Common myeloid progenitor, CD34-positive (primary cell): ENCODE measurements at regions not wholly inside any gene's neighbourhood (a gene's known extent, or its start where the extent isn't known, plus 50 kb on each side); places are given as distances from the start of the nearest gene placed in this dataset.

ENCODE experiments used
- CTCF ChIA-PET: fragments of 350-600 bp; sonication (Branson Sonifier 250); formaldehyde crosslinking; loops from one replicate; lab custom pipeline; 2021; ENCODE audit warnings: antibody characterized with exemption; lab: Charles Lee
- POLR2A ChIA-PET: fragments of 350-600 bp; sonication (Branson Sonifier 250); formaldehyde crosslinking; loops from one replicate; lab custom pipeline; 2021; ENCODE audit warnings: antibody characterized with exemption; lab: Charles Lee
- DNase-seq, 3 donors: peaks; one replicate each; pipeline versions ENCODE4 v3.0.0 to v3.0.0-alpha.2; 2013
- H3K27ac ChIP-seq, 2 experiments: 1 replicate in 1 of 2; 2 replicates in 1 of 2; pipeline ENCODE4 v1.7.0; 2013; ENCODE audit warnings: inconsistent platforms in 2 of 2, low read length in 2 of 2, mild to moderate bottlenecking in 2 of 2, low read depth in 1 of 2, moderate library complexity in 1 of 2; ENCODE audit not compliant: severe bottlenecking in 2 of 2, insufficient read depth in 1 of 2, poor library complexity in 1 of 2
- H3K27me3 ChIP-seq, 5 experiments: replicated peaks in 2 of 5; 1 replicate in 3 of 5; 2 replicates in 2 of 5; pipeline versions ENCODE4 v1.6.1 to v1.7.0; 2013; ENCODE audit warnings: low read length in 4 of 5, mild to moderate bottlenecking in 2 of 5, moderate library complexity in 2 of 5, inconsistent platforms in 1 of 5; ENCODE audit not compliant: insufficient read depth in 5 of 5, control insufficient read depth in 4 of 5
- H3K36me3 ChIP-seq, 4 experiments: 1 replicate in 2 of 4; 2 replicates in 2 of 4; pipeline versions ENCODE4 v1.6.1 to v1.7.0; 2013; ENCODE audit warnings: low read length in 3 of 4, control low read depth in 1 of 4, mild to moderate bottlenecking in 1 of 4; ENCODE audit not compliant: control insufficient read depth in 4 of 4, insufficient read depth in 4 of 4
- H3K4me1 ChIP-seq, 4 experiments: 1 replicate in 3 of 4; 2 replicates in 1 of 4; pipeline versions ENCODE4 v1.6.1 to v1.7.1; 2013; ENCODE audit warnings: low read length in 3 of 4, mild to moderate bottlenecking in 3 of 4, control low read depth in 1 of 4, inconsistent platforms in 1 of 4, moderate library complexity in 1 of 4; ENCODE audit not compliant: control insufficient read depth in 4 of 4, insufficient read depth in 4 of 4; ENCODE audit errors: control extremely low read depth in 1 of 4
- H3K4me3 ChIP-seq, 7 experiments: 1 replicate in 4 of 7; 2 replicates in 3 of 7; pipeline versions ENCODE4 v1.5.1 to v1.7.0; 2013; ENCODE audit warnings: mild to moderate bottlenecking in 7 of 7, low read length in 6 of 7, moderate library complexity in 6 of 7, inconsistent platforms in 2 of 7, low read depth in 2 of 7, control low read depth in 1 of 7; ENCODE audit not compliant: insufficient read depth in 4 of 7, control insufficient read depth in 1 of 7; ENCODE audit errors: extremely low read depth in 1 of 7
- H3K9me3 ChIP-seq, 5 experiments: 1 replicate in 4 of 5; 2 replicates in 1 of 5; pipeline versions ENCODE4 v1.6.1 to v1.7.1; 2013; ENCODE audit warnings: low read length in 4 of 5, mild to moderate bottlenecking in 2 of 5, inconsistent platforms in 1 of 5, low read depth in 1 of 5, moderate library complexity in 1 of 5; ENCODE audit not compliant: control insufficient read depth in 4 of 5, insufficient read depth in 2 of 5; ENCODE audit errors: control extremely low read depth in 1 of 5
- WGBS: methylation state at CpG from one replicate; pipeline ENCODE4 v1.1.5; 2013; ENCODE audit not compliant: insufficient coverage; 5-methylcytosine and 5-hydroxymethylcytosine counted together

DNA sequence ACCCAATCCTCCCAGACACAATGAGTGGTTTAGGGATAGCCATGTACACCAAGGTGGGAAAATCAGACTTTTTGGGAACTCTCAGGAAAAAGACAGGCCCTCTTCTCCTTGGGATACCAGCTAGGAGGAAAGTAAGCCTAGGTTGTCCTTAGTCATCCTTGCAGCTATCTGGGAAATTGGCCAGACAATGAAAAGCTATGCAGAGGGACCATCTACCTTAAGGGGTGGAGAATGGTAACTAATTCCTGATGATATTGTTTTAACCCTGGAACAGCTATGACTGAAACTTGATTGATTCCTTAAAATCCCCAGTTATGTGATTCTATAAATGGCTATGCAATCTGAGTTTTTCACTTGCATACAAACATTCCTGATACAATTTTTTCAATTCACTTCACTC is 88.9 kb upstream of the BNC2 start:
- no peak overlapping the region for H3K27ac ChIP-seq
- H3K9me3 ChIP-seq, result peaks cover 0 to 4% (median 0%) of the 10 kb centered on the region in 5 experiments
- H3K27me3 ChIP-seq, result no peaks in the 10 kb centered on the region
- POLR2A ChIA-PET, result no interaction called here
- DNase-seq, result no peak
- H3K4me1 ChIP-seq, result no peaks in the 10 kb centered on the region
- no peaks in the 10 kb centered on the region for H3K36me3 ChIP-seq
- no peak overlapping the region for H3K4me3 ChIP-seq
- CTCF ChIA-PET, result interaction anchor here (0.7 kb wide), 1 partner anchor 202 kb away, joined by 5 read pairs; no protein-coding TSS in a partner anchor

DNA sequence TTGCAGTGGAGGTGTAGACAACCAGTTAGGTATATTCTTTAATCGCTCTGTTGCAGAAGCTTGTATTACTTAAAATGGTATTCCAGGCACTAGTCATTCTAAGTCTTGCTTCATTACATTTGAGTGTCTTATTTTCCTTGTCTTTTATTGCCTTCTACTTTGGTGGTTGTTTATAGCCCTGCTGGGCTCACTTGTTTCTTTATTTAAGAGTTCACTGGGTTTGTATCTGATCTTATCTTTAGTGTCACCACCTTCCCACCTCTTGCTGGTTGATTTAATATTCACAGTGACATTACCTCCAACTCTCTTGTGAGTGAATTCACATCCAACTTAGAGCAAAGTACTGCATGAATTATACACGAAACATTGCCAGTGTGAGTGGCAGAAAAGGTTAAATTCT is 83.6 kb upstream of the BNC2 start:
- Histone ChIP-seq H3K36me3 (no peaks in the 10 kb centered on the region), H3K4me3 (no peak overlapping the region), H3K27ac (no peak overlapping the region), H3K27me3 (no peaks in the 10 kb centered on the region), H3K4me1 (no peaks in the 10 kb centered on the region), H3K9me3 (peaks cover 0 to 2% (median 0%) of the 10 kb centered on the region in 5 experiments)
- POLR2A ChIA-PET, result interaction anchor here (0.5 kb wide), 1 partner anchor 75 kb away, joined by 3 read pairs; no protein-coding TSS in a partner anchor
- CTCF ChIA-PET, result no interaction called here
- no CpG with 5 or more reads among the region's 2 CpGs for WGBS
- no peak for DNase-seq

DNA sequence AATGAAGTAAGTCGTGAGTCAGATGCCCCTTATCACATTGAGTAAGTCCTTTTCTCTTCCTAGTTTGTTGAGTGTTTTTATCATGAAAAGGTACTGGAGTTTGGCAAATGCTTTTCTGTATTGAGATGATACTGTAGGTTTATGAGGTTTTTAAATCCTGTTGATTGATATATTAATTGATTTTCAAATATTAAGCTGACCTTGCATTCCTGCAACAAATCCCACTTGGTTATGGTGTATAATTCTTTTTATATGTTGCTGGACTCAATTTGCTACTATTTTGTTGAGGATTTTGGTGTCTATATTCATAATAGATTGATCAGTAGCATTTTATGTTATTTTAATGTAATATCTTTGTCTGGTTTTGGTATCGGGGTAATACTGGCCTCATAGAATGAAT is 81.0 kb upstream of the BNC2 start:
- no peak overlapping the region for H3K27ac ChIP-seq
- 100% methylated on average over 1 of the region's 2 CpGs for WGBS
- H3K4me3 ChIP-seq, result no peak overlapping the region
- DNase-seq, result no peak
- H3K27me3 ChIP-seq, result no peaks in the 10 kb centered on the region
- POLR2A ChIA-PET, result no interaction called here
- no peaks in the 10 kb centered on the region for H3K36me3 ChIP-seq
- CTCF ChIA-PET, result no interaction called here
- H3K9me3 ChIP-seq, result peaks cover 0 to 2% (median 0%) of the 10 kb centered on the region in 5 experiments
- no peaks in the 10 kb centered on the region for H3K4me1 ChIP-seq

DNA sequence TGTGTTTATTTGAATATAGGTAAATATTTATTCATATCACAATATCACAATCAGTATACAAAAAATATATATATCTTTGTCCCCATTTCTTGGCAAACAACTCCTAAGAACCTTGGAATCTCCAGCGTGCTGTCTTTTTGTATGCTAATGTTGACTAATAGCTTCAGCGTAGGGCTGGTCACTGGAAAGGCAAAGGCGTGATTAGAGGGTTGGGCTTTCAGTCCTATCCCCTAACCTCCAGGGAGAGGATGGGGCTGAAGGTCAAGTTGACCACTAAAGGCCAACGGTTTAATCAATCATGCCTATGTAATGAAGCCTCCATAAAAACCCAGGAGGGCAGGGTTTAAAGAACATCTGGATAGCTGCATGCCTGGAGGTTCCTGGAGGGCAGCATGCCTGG is 79.6 kb upstream of the BNC2 start:
- peaks cover 0 to 2% (median 0%) of the 10 kb centered on the region in 5 experiments for H3K9me3 ChIP-seq
- POLR2A ChIA-PET, result no interaction called here
- 20% methylated on average over 1 of the region's 4 CpGs for WGBS
- H3K36me3 ChIP-seq, result no peaks in the 10 kb centered on the region
- no peak for DNase-seq
- no peaks in the 10 kb centered on the region for H3K4me1 ChIP-seq
- CTCF ChIA-PET, result interaction anchor here (0.7 kb wide), 1 partner anchor 108 kb away, joined by 3 read pairs; no protein-coding TSS in a partner anchor
- no peak overlapping the region for H3K4me3 ChIP-seq
- H3K27ac ChIP-seq, result no peak overlapping the region
- H3K27me3 ChIP-seq, result no peaks in the 10 kb centered on the region

DNA sequence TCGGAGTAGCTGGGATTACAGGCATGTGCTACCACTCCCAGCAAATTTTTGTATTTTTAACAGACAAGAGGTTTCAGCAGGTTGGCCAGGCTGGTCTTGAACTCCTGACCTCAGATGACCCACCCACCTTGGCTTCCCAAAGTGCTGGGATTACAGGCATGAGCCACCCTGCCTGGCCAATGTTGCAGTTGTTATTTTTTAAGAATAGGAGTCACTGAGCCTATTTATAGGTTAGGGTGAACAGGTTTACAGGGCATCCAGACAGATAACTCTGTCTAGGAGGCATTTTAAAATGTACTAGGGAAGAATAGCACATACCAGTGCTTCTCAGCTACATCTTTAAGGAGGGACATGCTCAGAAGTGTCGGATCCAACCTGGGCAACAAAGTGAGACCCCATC is 60.1 kb upstream of the BNC2 start:
- Histone ChIP-seq H3K27me3 (no peaks in the 10 kb centered on the region), H3K36me3 (no peaks in the 10 kb centered on the region), H3K4me3 (no peak overlapping the region), H3K27ac (no peak overlapping the region), H3K9me3 (no peaks in the 10 kb centered on the region), H3K4me1 (no peaks in the 10 kb centered on the region)
- CTCF ChIA-PET, result no interaction called here
- POLR2A ChIA-PET, result interaction anchor here (0.6 kb wide), 1 partner anchor 45 kb away, joined by 4 read pairs; no protein-coding TSS in a partner anchor
- DNase-seq, result no peak
- WGBS, result 100% methylated on average over 1 of the region's 2 CpGs

DNA sequence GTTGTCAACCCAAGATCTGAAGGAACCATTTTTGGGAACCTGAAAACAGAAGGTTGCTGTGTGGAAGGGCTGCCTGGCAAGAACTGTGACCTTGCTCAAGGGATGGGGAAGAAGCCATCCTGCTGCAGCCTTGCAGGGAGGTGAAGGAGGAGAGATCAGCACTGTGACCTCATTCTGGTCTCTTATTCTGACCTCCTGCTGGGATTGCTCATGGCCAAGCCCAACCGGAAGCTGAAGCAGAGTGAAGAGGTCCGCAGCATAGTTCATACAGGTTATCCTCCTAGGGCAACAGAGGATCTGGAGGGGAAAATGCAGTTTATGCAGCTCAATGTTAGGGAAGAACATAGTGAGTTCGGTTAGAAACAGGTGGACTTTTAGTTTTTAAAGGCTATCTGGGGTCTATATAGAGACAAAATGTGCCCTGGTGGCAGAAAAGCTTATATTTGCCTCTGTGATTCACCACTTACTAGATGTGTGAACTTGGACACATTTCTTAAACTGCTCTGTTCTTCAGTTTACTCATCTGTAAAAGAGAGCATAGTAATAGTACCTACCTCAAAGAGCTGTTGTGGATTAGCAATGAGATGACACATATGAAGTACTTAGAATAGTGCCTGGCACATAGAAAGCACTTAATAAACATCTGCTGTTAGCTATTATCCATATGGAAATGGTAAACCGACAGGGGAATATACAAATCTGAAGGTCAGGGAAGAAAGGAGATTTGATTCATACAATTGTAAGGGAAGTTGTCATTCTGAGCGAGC is 57.9 kb upstream of the BNC2 start:
- ChIA-PET POLR2A (interaction anchor here (0.6 kb wide), 1 partner anchor 102 kb away, joined by 4 read pairs; no protein-coding TSS in a partner anchor), CTCF (no interaction called here)
- H3K27me3 ChIP-seq, result no peaks in the 10 kb centered on the region
- 98% methylated on average over 5 of the region's 5 CpGs for WGBS
- no peak for DNase-seq
- H3K36me3 ChIP-seq, result no peaks in the 10 kb centered on the region
- H3K4me1 ChIP-seq, result no peaks in the 10 kb centered on the region
- H3K27ac ChIP-seq, result no peak overlapping the region
- no peak overlapping the region for H3K4me3 ChIP-seq
- peaks cover 0 to 2% (median 0%) of the 10 kb centered on the region in 5 experiments for H3K9me3 ChIP-seq

DNA sequence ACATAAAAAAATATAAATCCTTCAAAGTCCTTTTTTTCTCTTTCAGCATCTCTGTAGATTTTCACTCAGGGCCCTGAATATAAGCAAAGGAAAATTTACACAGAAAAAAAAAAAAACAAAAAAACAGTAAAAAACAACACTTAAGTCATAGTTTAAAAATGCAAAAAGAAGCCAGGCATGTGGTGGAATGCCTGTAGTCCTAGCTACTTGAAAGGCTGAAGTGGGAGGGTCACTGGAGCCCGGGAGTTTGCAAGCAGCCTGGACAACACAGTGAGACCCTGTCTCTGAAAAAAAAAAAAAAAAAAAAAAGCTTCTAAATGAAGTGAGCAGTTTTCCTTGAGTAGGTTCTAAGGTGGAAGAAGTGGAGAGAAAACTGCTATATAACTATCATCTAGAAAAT is 55.0 kb upstream of the BNC2 start:
- H3K9me3 ChIP-seq, result peaks cover 0 to 2% (median 0%) of the 10 kb centered on the region in 5 experiments
- CTCF ChIA-PET, result no interaction called here
- no peak overlapping the region for H3K27ac ChIP-seq
- DNase-seq, result no peak
- POLR2A ChIA-PET, result no interaction called here
- no peaks in the 10 kb centered on the region for H3K27me3 ChIP-seq
- no peaks in the 10 kb centered on the region for H3K36me3 ChIP-seq
- H3K4me3 ChIP-seq, result no peak overlapping the region
- no peaks in the 10 kb centered on the region for H3K4me1 ChIP-seq
- no CpG with 5 or more reads among the region's 1 CpG for WGBS
